PC-3 (cell line): ENCODE measurements at regions not wholly inside any gene's neighbourhood (a gene's known extent, or its start where the extent isn't known, plus 50 kb on each side); places are given as distances from the start of the nearest gene placed in this dataset.

Experiments
- ATAC-seq: fragments of 200-7000 bp; cut with Tn5 transposase; 2 replicates; pipeline ENCODE4 v1.9.1; 2020; ENCODE audit warnings: mild to moderate bottlenecking, moderate library complexity
- BruUV-seq: library from RNA; stranded (reverse); fragments of 400-500 nt; replicated peaks from 2 replicates; lab custom pipeline; 2021; lab: Mats Ljungman, UMichigan
- CTCF ChIA-PET: fragments of 300-600 bp; sonication (Branson Sonifier 250); formaldehyde crosslinking; loops from one replicate; lab custom pipeline; 2022; ENCODE audit warnings: antibody characterized with exemption; lab: Charles Lee
- POLR2A ChIA-PET: fragments of 300-600 bp; sonication (Branson Sonifier 250); formaldehyde crosslinking; loops from one replicate; lab custom pipeline; 2022; ENCODE audit warnings: antibody characterized with exemption; ENCODE audit not compliant: unreplicated experiment; lab: Charles Lee
- DNase-seq: peaks from one replicate; pipeline ENCODE4 v3.0.0-alpha.2; 2015
- H2AFZ ChIP-seq: fragments of 300-600 bp; sonication (generic); 2 replicates; pipeline ENCODE4 v1.6.0; 2016; ENCODE audit warnings: antibody characterized with exemption, low read length
- H3F3A ChIP-seq: fragments of 300-600 bp; sonication (generic); one replicate; pipeline ENCODE4 v1.6.0; 2017; ENCODE audit warnings: antibody characterized with exemption, low read length, control low read depth, mild to moderate bottlenecking; ENCODE audit not compliant: unreplicated experiment
- H3K27ac ChIP-seq: fragments of 300-600 bp; sonication (generic); 2 replicates; pipeline ENCODE4 v1.5.1; 2016; ENCODE audit warnings: mild to moderate bottlenecking, low read length
- H3K27me3 ChIP-seq: fragments of 300-600 bp; sonication (generic); 2 replicates; pipeline ENCODE4 v1.6.1; 2016; ENCODE audit warnings: low read length, mixed read lengths
- H3K36me3 ChIP-seq: fragments of 300-600 bp; sonication (generic); 2 replicates; pipeline ENCODE4 v1.6.1; 2016; ENCODE audit warnings: low read depth, mixed run types, low read length, mixed read lengths
- H3K4me1 ChIP-seq: fragments of 300-600 bp; sonication (generic); 2 replicates; pipeline ENCODE4 v1.5.1; 2016; ENCODE audit warnings: low read length; ENCODE audit not compliant: insufficient read depth
- H3K4me2 ChIP-seq: fragments of 300-600 bp; sonication (generic); 2 replicates; pipeline ENCODE4 v1.6.0; 2016; ENCODE audit warnings: low read length
- H3K4me3 ChIP-seq: fragments of 300-600 bp; sonication (generic); 2 replicates; pipeline ENCODE4 v1.5.1; 2016; ENCODE audit warnings: mild to moderate bottlenecking, low read length, mixed read lengths
- H3K79me2 ChIP-seq: fragments of 300-600 bp; sonication (generic); 2 replicates; pipeline ENCODE4 v1.6.1; 2017; ENCODE audit warnings: low read length, mixed read lengths
- H3K9ac ChIP-seq: fragments of 300-600 bp; sonication (generic); 2 replicates; pipeline ENCODE4 v1.6.0; 2016; ENCODE audit warnings: mild to moderate bottlenecking, low read length
- H3K9me2 ChIP-seq: fragments of 300-600 bp; sonication (generic); replicated peaks from 2 replicates; pipeline ENCODE4 v1.6.1; 2016; ENCODE audit warnings: mixed run types, low read length, mixed read lengths
- H3K9me3 ChIP-seq: fragments of 300-600 bp; sonication (generic); 2 replicates; pipeline ENCODE4 v1.6.1; 2016; ENCODE audit warnings: low read length, mixed read lengths
- H4K20me1 ChIP-seq: fragments of 300-600 bp; sonication (generic); 2 replicates; pipeline ENCODE4 v1.6.1; 2016; ENCODE audit warnings: low read length, mixed read lengths
- EZH2 ChIP-seq: fragments of 300-600 bp; sonication (generic); IDR thresholded peaks from one replicate; pipeline ENCODE4 v1.6.1; 2017; ENCODE audit warnings: antibody characterized with exemption, mild to moderate bottlenecking, low read length; ENCODE audit not compliant: unreplicated experiment
- EZH2phosphoT487 ChIP-seq: fragments of 300-600 bp; sonication (generic); IDR thresholded peaks from 2 replicates; pipeline ENCODE4 v1.6.1; 2018; ENCODE audit warnings: mild to moderate bottlenecking, antibody characterized with exemption, low read length, borderline replicate concordance
- intact Hi-C: fragments of 100-400 bp; cut with micrococcal nuclease; formaldehyde crosslinking; loops from 2 replicates; pipeline ENCODE4 v1.9.0; 2023
- TF ChIP-seq, protein P1 (sequence below): fragments of 300-600 bp; sonication (generic); conservative IDR thresholded peaks from 2 replicates; pipeline ENCODE4 v1.5.1; 2017; ENCODE audit warnings: antibody characterized with exemption, low read depth, mild to moderate bottlenecking, low read length

DNA sequence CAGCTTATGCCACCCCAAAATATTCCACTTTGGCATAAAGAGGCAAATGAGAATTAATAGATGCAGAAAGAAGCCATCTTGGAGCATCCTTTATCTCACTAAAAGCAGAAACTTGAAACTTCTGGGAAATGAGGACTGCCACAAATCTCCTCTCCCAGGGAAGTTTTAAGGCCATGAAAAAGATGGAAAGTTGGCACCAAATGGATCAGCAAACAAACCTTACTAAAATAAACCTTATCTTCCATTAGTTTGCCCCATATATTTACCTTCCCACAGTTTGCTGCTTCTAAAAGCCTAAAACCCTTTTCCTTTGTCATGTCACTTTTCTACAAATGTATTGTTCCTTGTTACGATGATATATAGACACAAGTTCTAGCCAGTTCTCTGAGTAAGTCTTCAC, 340.0 kb upstream of the USP15 start:
- POLR2A ChIA-PET = no interaction called here
- no peaks in the 10 kb centered on the region for H3K4me1 ChIP-seq

DNA sequence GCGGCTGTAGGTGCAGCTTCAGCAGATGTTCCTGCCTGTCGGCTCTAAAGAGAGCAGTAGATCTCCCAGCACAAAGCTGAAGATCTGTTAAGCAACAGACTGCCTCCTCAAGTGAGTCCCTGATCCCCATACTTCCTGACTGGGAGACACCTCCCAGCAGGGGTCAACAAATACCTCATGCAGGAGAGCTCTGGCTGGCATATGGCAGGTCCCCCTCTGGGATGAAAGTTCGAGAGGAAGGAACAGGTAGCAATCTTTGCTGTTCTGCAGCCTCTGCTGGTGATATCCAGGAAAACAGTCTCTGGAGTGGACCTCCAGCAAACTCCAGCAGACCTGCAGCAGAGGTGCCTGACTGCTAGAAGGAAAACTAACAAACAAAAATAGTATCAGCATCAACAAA, 337.1 kb upstream of the USP15 start:
- Histone ChIP-seq H3K27ac (no peak overlapping the region), H2AFZ (no peak overlapping the region), H3K27me3 (no peaks in the 10 kb centered on the region), H3K4me2 (no peak overlapping the region), H3K4me1 (no peaks in the 10 kb centered on the region), H3K9ac (no peak overlapping the region), H4K20me1 (no peaks in the 10 kb centered on the region), H3K9me2 (no peaks in the 10 kb centered on the region; the same call in 1 of the 2 replicates), H3K4me3 (no peak overlapping the region), H3K79me2 (no peaks in the 10 kb centered on the region), H3F3A (no peaks in the 10 kb centered on the region), H3K9me3 (no peaks in the 10 kb centered on the region), H3K36me3 (no peaks in the 10 kb centered on the region)
- CTCF ChIA-PET = no interaction called here
- ATAC-seq (no peak), DNase-seq (no peak)
- no peak for TF ChIP-seq EZH2
- no TSS peak for BruUV-seq
- POLR2A ChIA-PET = no interaction called here
- intact Hi-C loops = no loop called here

More for the DNA sequence above, 340.0 kb upstream of the USP15 start:
- Histone ChIP-seq H3K79me2 (no peaks in the 10 kb centered on the region), H3K4me3 (no peak overlapping the region), H3K36me3 (no peaks in the 10 kb centered on the region), H3F3A (no peaks in the 10 kb centered on the region), H3K9me3 (no peaks in the 10 kb centered on the region), H3K27ac (no peak overlapping the region), H3K9ac (no peak overlapping the region), H4K20me1 (no peaks in the 10 kb centered on the region), H3K27me3 (no peaks in the 10 kb centered on the region), H3K4me2 (no peak overlapping the region), H2AFZ (no peak overlapping the region), H3K9me2 (no peaks in the 10 kb centered on the region; the same call in 1 of the 2 replicates)
- no TSS peak for BruUV-seq
- TF ChIP-seq EZH2 = no peak
- TF ChIP-seq, protein P1, sequence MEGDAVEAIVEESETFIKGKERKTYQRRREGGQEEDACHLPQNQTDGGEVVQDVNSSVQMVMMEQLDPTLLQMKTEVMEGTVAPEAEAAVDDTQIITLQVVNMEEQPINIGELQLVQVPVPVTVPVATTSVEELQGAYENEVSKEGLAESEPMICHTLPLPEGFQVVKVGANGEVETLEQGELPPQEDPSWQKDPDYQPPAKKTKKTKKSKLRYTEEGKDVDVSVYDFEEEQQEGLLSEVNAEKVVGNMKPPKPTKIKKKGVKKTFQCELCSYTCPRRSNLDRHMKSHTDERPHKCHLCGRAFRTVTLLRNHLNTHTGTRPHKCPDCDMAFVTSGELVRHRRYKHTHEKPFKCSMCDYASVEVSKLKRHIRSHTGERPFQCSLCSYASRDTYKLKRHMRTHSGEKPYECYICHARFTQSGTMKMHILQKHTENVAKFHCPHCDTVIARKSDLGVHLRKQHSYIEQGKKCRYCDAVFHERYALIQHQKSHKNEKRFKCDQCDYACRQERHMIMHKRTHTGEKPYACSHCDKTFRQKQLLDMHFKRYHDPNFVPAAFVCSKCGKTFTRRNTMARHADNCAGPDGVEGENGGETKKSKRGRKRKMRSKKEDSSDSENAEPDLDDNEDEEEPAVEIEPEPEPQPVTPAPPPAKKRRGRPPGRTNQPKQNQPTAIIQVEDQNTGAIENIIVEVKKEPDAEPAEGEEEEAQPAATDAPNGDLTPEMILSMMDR = no peak
- no peak for TF ChIP-seq EZH2phosphoT487
- intact Hi-C loops = no loop called here
- DNase-seq (no peak), ATAC-seq (no peak)
- CTCF ChIA-PET = no interaction called here

DNA sequence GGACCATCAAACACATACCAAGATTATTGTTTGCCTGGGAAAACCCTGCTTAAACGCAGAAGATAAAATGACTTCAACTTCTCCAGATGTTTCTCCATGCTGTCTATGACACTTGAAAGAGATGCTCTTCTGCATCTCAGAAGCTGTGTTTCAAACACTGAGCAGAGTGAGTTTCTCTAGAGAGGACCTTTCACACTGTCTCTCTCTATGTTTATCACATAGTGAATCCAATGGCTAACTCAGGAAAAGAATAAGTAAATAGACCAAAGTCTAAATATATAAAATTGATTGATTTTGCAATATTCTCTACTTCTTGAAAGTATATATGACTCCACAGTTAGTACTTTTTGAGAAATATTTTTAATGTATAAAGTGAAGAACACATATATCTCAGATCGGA, 325.6 kb upstream of the USP15 start:
- H4K20me1 ChIP-seq = no peaks in the 10 kb centered on the region
- BruUV-seq = no TSS peak
- H3K27me3 ChIP-seq = no peaks in the 10 kb centered on the region
- DNase-seq (no peak), ATAC-seq (no peak)
- TF ChIP-seq EZH2phosphoT487 = no peak
- TF ChIP-seq, protein P1 = no peak
- no peak for TF ChIP-seq EZH2
- ChIA-PET CTCF (no interaction called here), POLR2A (no interaction called here)
- H3K9me2 ChIP-seq = no peaks in the 10 kb centered on the region
- H3K9ac ChIP-seq = no peak overlapping the region
- H3K27ac ChIP-seq = no peak overlapping the region
- no peak overlapping the region for H3K4me2 ChIP-seq
- no peaks in the 10 kb centered on the region for H3F3A ChIP-seq
- H3K79me2 ChIP-seq = no peaks in the 10 kb centered on the region
- no peak overlapping the region for H3K4me3 ChIP-seq
- H3K4me1 ChIP-seq = no peaks in the 10 kb centered on the region
- intact Hi-C loops = no loop called here
- no peak overlapping the region for H2AFZ ChIP-seq
- H3K36me3 ChIP-seq = no peaks in the 10 kb centered on the region
- H3K9me3 ChIP-seq = no peaks in the 10 kb centered on the region
